Renal cortex interstitium (tissue), 11 donors: ENCODE measurements at regions not wholly inside any gene's neighbourhood (a gene's known extent, or its start where the extent isn't known, plus 50 kb on each side); places are given as distances from the start of the nearest gene placed in this dataset.

ENCODE experiments used
- DNase-seq, 11 donors: peaks; one replicate each; pipeline ENCODE4 v3.0.0-alpha.2; 2013; ENCODE audit warnings: low read depth in 9 of 11, low spot score in 4 of 11; ENCODE audit errors: extremely low read depth in 1 of 11

DNA sequence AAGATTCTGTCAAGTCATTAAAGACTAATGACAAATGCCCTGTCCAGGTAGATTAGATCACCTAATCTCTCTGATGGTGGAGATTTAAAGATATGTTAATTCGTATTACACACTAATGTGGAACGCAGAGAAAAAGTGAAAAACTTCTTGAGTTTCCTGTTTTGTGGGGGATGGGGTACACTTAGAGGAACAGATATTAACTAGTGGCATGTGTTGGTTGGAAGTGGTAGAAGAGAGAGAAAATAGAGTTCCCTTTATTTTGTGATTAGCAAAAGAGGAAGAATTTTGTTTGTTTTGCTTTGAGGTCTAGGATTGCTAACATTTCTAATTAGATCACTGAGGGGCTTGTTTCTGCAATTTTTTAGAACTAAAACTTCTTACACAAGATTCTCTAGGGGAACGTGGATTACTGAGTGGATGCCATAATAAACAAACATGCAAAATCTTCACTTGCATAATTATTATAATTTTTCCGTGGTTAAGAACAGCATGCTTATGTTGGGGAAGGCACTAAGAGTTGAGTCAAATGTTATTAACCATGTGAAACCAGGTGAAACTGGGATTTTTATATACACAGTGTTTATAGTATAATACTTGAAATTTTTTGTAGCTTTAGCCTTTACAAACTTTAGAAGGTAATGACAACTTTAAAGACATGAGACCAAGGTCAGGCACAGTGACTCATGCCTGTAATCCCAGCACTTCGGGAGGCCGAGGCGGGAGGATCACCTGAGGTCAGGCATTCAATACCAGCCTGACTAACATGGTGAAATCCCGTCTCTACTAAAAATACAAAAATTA is 97.4 kb upstream of the STK17B start:
- no peak for DNase-seq

DNA sequence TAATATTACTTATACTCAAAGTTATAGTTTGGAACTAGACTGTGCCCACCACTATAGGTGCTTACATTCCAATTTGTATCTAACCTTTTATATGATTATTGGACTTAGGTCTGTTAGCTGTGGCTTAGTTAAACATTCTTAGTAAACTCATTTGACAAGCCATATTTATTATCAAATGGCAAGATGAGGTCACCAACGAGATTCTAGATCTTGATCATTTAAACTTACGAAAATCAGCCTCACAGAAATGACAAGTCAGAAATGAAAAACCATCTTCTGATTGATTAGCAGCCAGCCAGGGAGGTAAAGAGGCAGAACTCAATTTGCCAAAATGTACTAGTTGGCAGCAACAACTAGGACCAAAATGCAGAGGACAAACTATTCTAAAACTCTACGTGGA is 100.4 kb upstream of the STK17B start:
- DNase-seq, result no peak

DNA sequence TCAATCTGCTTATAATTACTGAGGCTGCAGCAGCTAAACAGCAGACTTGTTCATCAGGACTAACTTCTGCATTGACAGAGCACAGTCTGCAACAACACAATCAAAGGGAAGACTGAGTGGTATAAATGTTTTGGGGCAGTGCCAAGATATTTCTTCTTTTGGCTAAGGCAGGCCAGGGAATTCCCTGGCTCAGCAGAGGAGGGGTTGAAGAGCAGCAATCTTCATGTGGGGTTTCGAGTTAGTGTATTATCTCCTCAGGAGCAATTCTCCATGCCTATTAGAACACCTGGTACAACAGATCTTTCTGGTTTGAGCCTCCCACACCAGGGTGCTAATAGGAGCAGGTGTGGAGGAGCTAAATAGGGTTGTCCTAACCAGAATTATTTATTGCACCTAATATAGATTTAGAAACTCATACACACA is 103.0 kb upstream of the STK17B start:
- peak in 1 of 11 donors; percentile 21 for DNase-seq

DNA sequence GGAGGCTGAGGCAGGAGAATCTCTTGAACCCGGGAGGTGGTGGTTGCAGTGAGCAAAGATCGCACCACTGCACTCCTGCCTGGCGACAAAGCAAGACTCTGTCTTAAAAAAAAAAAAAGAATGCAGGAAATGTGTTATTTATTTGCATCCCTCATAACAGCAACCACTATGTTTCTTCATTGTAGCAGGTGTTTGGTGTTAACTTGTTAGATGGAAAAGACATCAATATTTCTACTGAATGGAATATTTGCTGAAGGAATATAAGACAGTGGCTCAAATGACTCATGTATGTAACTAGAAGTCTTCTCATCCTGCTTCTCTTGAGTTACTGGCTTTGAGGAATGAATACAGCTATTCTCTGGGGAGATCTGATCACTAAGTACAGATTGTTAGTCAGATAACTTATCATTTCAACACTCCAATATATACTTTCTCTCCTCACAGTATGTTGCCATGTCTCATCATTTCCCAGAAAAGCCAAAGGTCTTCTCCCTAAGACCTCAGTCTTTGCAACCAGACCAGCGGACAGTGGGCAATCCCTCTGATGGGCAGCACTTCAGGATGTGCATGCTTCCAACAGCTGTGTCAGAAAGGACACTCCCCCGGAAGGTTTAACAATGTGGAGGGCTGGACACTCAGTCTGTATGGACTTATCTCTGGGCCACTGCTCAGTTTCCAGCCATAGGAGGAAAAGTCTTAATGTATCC is 104.4 kb upstream of the STK17B start:
- DNase-seq, result no peak

DNA sequence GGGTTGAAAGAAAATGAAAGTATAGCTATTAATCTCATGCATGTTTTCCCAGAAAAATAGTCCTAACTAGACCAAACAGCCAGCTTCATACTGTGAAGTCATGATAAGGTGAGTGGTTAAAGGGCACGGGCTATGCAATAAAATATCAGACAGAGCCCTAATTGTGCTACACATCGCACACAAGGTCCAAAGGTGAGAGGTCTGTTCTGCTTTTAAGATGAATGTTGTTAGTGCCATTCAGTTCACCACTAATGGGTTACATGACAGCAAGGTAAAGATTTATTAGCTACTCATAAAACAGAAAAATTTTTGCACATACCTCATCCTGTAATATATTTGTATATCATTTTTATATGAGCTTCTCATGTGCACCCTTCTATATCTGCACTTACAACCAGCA is 105.0 kb upstream of the STK17B start:
- DNase-seq, result no peak

DNA sequence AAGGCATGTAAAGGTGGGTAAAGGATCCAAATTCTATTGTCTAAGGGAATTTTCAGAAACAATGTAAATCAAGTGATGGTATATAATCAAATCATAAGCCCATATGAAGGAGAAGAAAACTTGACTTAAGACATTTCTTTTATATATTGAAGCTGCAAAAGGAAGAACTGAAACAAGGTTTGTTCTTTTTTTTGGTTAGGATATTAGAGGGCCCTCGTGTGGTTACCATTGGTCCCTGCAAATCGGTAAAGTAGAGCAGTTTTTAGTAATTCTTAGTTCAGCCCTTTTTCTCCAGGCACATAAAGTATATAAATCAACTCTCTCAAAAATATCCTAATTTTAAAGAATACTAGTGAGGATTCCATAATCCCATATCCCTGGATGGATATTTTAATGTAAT is 105.6 kb upstream of the STK17B start:
- no peak for DNase-seq

DNA sequence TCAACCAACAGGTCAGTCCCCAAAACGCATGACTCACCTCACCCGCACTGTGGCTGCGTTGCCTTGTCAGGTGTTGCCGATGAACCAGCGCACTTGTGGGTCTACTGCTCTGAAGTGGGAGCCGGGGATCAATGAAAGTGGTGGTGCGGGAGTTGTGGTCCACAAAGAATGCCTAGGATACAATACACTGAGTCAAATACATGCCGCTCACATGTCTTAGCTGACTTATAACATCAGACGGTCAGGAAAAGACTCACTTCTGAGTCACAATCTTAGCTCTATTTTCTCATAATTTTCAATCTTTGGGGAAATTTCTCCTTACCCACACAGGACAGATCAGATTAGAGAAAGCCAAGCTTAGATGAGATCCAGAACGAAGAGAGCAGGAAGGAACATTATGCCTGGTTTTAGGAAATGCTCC is 107.1 kb upstream of the STK17B start:
- DNase-seq, result no peak

DNA sequence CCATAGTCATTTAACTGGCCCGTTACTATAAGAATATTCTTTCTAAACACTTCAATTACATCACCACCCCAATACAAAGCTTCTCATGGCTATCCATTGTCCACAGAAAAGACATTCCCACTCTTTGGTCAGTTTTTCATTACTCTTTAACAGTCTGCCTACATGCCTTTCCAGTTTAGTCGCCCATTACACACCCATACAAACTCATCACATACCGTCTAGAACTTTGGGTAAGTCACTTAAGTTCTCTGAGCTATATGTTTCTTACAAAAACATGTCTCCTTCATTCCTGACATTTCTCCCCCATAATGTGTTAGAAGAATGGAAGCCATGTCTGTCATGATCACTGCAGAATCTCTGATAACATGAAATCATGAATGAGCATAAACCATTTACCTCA is 108.2 kb upstream of the STK17B start:
- DNase-seq, result no peak

DNA sequence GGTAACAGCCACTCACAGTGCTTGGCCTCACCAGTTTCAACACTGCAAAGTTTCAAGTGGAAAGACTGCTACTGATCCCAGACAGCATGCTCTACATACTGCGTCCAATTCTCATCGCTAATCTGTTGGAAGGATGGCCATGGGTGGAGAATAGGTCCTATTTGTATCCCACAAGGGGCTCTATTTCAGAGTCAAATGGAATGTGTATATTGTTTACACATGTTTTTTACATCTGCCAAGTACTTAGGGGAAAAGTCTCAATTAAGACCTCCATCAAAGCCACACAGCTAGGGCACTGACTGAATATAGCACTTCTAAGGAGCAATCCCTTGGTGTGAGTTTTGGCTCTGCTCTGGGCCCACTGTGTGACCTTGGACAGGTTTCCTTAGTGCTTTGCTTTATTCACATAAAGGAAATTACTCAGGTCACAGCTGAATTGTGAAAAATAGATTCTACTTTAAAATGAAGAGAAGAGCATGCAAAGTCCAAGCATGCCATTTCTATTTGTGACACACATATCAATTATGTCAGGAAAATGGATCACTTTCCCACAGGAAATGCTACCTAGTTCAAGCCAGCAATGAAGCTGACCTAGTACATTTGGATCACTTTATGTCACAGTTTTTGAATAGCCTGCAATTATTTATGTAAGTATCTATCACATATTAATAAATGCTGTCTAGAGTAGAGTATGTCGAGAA is 112.9 kb upstream of the STK17B start:
- no peak for DNase-seq

DNA sequence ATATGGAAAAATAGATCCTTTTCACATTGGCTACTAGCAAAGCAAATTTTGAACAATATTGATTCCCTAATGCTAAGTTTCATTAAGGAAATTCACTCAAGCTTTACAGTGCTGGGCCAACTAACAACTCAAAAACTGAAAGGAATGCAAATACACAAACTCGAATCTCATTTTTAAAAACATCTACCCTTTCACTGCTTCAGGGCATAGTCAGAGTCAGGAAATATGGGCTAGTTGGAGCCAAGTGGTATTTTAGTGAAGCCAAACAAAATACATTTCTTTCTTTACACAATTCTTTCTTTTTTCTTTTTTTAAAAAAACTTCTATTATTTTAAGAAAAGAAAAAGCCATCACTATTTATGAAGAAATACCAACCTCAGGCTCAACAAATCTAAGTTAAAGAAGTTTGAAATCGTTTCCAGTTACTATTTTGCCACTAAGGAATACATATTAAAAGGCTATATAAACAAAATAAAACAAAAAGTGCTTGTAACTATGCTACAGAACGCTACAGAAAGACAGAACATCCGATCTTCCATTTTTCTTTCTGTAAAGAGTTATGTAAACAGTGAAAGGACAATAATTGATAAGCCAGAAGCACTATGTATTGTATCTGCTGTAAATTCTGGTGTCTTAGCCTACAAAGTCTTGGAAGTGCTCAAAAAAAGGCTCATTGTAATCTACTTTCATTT is 113.6 kb upstream of the STK17B start:
- no peak for DNase-seq

DNA sequence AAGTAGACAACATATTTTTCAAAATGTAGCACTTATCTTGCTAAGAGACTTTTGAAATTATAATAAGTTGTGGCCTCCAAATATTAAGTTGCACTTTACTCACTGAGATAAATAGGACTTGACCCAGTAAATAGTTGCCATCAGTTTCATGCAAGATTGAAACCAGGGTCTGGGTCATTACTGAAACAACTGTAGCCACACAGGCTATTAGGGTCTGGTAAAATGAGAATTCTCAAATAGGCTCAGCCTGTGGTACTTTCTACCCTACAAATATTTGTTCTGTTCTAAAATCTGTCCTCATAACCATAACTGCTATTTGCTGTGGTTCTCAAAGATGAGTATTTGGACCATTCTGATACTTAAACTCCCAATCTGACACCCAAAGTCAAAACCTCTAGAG is 115.4 kb upstream of the STK17B start:
- DNase-seq, result no peak

DNA sequence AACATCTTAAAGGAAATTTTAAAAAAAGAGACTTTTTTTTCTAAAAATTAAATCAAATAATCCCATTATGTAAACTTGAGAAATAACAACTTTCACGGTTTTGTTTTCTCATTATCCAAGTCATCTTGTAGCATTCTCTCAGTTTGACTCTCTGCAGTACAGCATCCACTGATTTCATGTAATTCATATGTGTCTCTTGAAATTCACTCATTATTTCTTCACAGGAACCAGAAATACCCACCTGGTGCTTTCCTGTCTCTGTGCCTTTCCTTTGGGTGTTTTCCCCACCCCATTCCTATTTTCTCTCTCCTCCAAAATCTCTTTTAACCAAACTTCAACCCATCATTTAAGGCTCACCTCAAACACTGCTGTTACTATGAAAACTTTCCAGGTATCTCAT is 116.1 kb upstream of the STK17B start:
- DNase-seq, result no peak

DNA sequence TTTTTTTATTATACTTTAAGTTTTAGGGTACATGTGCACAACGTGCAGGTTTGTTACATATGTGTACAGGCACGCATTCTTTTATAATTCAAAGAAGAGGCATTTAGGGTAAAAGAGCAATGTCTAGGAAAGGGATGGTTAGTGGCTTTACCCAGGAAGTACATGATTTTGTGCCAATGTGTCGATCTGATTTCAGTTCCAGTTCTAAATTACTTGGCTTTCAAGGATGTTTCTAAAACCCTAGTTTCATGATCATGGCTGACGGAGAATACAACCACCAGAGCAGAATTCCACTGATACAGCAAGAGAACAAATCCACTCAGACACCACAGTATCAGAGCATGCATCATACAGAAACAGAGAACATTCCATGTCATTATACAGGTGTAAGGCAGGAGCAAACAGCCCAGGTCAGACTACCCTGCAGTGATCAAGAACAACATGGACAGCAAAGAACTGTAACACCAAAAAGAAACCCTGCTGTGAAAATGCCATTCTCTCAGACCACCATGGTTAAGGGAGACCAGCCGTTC is 116.7 kb upstream of the STK17B start:
- no peak for DNase-seq

DNA sequence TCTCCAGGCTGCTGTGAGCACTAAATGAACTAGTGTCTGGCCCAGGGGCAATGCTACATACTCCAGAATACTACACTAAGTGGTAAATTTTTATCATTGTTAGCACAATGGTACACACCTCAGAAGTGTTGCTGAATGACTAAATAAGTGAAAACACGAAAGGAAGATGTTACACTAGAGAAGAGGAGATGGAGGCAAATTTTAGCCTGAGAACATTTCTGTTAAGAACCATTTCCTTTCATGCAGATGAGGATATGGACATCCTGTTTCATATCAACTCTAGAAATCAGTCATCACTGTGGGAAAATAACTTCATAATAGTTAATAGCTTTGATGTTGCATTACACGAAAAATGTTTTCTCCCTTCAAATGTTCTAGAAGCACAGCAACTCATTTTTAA is 117.6 kb upstream of the STK17B start:
- no peak for DNase-seq

DNA sequence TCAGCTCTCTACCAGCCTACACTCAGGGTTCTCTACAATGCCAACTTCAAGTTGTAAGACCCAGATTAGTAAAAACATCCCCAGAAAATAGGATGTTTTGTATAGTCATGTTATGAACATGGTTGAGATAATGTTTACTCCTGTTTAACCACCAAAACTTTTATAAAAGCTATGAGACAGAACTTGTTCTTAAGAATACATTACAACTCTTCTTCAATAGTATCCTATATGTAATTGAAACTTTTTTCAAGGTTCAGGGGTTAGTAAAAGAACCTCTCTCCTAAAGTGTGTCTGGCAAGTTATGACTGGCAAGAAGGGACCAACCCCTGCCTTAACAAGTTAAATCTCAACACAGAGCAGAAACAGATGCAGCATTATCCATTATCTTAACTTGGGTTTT is 118.8 kb upstream of the STK17B start:
- no peak for DNase-seq

DNA sequence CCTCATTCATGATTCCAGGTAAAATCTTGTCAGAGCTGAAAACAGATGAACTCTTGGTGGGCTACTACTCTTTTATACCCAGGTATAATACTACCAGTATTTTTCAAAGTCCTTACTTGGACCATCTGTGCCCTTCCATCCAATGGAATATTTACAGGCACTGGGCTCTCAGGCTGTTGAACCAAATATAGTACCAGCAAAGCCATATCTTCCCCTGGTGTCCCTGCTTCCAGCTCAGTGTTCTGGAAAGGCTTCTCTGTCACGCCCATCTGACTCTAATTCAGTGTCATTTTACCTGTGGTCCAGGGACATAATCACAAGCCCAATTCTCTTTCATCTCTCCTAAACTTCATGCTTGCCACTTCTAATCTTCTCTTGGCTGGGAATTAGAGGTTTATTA is 119.2 kb upstream of the STK17B start:
- DNase-seq, result no peak

DNA sequence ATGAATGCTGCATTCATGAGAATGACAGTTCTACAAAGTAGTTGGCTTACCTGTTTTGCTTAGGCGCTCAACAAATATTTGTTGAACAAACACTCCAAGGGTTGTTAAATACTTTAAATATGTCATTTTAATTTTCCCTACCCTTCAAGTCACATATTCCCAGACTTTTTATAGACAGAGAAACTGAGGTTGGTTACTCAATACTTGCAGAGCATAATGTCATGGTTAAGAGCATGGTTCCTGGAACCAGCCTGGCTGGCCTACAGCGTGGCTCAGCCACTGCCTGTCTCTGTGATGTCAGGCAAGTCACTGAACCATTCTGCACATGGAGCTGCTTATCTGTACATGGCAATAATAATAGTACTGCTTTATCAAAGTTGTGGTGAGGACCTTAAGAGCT is 120.0 kb upstream of the STK17B start:
- DNase-seq, result no peak

DNA sequence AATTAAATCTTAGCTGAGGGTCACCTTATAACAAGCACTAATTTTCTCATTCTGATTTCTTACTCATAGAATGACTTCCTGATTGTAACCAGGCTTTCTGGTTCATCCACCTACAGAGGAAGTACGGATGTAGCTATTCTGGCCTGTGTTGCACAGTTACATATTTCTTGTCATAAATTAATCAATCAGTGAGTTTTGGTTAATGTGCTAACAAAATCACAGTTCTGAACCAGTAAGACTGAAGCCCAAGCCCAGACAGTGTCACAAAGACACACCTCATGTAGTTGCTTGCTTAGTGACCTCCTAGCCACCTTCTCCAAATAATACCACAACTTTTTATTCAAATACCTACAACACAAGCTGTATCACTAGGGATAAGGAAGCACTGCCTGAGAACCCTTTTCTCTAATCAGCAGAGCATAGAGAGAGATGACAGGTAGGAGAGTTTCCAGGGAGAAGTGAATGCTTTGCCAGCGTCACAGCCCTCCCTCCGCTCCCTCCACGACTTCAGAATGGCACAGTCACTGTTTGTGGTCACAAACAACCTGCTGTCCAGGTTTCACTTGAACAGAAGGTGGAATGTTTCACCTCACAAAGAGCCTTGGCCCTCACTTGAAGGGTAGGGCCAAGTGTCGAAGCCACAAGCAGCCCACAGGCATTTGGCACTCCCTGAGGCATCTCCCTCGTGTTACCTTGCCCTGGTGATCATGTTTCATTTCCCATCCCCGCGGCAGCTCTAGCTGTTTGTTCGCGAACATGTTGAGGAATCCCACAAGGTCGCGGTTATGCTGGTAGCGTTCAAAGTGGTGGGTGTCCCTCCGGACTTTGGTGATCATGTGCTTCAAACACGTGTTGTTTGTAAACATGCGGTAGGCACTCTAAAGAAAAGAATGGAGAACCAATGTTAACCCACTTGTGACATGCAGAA is 120.8 kb upstream of the STK17B start:
- no peak for DNase-seq
